DLD1 (cell line): ENCODE measurements at regions not wholly inside any gene's neighbourhood (a gene's known extent, or its start where the extent isn't known, plus 50 kb on each side); places are given as distances from the start of the nearest gene placed in this dataset.
"Not testable (repeated sequence)": the region's sequence is repeated elsewhere in the genome, so short reads cannot be mapped to it uniquely, and the experiment has no call there.

ENCODE experiments used
- in situ Hi-C: cut with HindIII; loops from 2 replicates; pipeline ENCODE4 v1.10.0; 2017; ENCODE audit warnings: low sequenced_read_pairs

- in situ Hi-C loops, result no loop called here
Observed at GRCh38 chr2:51880153-51880552, 848.2 kb upstream of the NRXN1 start.

GRCh38 chr2:51866361-51866760 lies 834.4 kb upstream of the NRXN1 start:
- in situ Hi-C loops, result no loop called here

GRCh38 chr2:51859260-51859659 lies 827.3 kb upstream of the NRXN1 start:
- in situ Hi-C loops, result no loop called here

GRCh38 chr2:51855683-51856082 lies 823.8 kb upstream of the NRXN1 start:
- in situ Hi-C loops, result no loop called here

GRCh38 chr2:51846796-51847195 lies 814.9 kb upstream of the NRXN1 start:
- in situ Hi-C loops, result no loop called here

DNA sequence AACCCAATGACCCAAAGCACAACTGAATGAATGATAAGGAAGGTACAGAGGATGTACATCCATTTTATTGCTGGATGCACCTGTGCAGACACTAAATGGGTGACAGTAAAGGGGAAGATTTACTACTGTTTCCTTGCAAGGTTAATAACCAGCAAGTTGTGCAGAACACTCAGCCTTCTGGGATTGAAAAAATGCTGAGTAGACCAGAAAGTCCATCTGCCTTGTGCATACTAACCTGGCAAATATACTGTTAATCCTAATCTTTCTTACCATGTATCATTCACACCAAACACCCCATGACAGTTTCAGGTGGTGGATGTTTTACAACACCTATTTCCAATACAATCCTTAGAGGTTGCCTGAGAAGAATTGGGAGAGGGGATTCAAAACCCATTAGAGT lies 814.1 kb upstream of the NRXN1 start:
- in situ Hi-C loops, result no loop called here

DNA sequence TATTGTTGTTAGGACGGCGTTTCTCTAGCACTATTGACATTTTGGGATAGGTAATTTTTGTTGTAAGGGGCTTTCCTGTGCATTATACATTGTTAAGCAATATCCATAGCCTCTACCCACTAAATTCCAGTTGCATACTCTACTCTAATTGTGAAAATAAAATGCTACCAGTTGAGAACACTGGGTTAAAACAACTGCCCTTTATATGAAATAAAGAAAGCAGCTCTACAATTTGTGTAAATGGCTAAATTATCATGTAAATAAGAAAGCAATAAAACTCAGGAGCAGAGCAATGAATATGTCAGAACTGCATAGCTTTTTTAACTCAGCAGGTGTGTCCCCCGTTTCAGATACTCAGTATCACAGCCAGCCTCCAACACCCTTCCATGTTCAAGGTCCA lies 812.7 kb upstream of the NRXN1 start:
- in situ Hi-C loops, result no loop called here

DNA sequence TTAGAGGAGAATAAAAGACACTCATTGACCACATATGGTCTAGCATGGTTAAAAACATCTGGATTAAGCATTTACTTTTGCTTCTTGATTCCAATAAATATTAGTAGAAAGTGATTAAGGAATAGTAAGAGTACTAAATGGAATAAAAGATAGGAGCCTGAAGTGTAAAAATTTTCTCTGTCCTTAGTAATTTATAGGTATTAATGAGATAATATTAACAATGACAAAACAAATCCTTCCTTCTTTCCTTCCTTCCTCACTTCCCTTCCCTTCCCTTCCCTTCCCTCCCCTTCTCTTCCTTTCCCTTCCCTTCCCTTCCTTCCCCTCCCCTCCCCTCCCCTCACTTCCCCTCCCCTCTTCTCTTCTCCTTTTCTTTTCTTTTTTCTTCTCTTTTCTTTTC lies 797.5 kb upstream of the NRXN1 start:
- in situ Hi-C loops, result no loop called here

DNA sequence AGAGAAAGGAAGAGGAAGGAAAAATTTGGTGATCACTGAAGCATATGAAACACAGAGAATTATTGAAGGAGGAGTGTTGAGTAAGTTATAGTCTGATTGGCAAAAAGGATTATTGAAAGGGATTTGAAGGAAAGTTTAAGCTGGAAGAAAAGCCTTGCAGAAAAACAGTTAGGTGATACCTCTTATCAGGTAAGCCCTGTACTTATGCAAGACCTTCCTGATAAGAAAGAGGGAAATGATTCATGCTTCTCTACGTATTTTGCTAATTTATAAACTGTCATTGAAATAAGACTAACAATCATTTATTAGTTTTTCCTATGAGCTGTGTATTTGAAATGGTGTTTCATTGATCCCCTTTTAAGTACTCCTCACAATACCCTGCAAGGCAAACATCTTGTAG lies 793.9 kb upstream of the NRXN1 start:
- in situ Hi-C loops, result no loop called here

GRCh38 chr2:51813247-51813646 lies 781.3 kb upstream of the NRXN1 start:
- in situ Hi-C loops, result no loop called here

DNA sequence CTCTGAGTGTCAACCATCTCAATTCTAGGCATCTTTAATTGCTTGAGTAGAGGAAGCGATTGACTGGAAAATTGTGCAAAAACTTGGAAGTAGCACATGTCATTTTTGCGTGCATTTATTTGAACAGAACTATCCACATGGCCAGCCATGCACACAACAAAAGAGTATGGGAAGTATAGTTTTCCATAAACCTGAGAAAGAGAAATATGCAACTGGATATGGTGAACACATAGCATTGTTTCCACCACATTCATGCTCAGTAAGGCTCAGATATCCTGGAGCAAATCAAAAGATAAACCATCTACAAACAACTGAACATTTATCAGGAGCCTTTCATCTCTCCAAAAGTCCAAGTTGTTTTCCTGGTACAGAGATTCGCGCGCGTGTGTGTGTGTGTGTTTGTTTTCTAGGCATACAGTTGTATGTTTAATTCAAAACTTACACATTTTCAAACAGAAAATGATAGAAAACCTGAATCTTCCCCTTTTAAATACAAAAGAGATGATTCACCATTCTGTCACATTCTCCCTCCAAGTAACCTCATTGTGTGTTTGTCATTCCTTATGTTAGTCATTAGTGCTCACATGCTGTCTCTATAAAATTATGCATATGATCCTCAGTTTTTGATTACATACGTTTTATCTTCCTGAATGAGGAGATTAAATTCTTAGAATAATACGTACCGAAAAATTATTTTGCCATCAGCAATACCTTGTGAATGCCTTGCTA lies 780.4 kb upstream of the NRXN1 start:
- in situ Hi-C loops, result no loop called here

DNA sequence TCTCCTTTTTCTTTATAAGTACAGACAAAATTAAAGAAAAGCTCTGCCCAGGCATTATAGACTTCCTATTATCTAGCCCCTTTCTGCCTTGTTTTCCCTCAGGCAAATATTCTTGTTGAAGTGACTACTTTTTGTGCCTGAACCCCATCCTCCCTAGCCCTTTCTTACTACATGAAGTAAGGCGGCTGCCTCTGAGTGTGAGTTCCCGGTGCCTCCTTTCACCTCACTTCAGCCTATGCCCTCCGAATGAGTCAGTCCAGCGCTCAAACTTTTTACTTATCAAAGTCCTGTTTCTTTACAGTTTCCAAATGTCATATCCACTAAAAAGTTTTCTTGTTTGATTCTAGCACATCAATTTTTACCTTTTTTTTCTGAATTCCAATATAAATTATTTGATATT lies 778.3 kb upstream of the NRXN1 start:
- in situ Hi-C loops, result no loop called here

- in situ Hi-C loops, result no loop called here
Observed at GRCh38 chr2:51807229-51807628, 775.3 kb upstream of the NRXN1 start.

- in situ Hi-C loops, result no loop called here
Observed at GRCh38 chr2:51795248-51795888, 763.4 kb upstream of the NRXN1 start.

DNA sequence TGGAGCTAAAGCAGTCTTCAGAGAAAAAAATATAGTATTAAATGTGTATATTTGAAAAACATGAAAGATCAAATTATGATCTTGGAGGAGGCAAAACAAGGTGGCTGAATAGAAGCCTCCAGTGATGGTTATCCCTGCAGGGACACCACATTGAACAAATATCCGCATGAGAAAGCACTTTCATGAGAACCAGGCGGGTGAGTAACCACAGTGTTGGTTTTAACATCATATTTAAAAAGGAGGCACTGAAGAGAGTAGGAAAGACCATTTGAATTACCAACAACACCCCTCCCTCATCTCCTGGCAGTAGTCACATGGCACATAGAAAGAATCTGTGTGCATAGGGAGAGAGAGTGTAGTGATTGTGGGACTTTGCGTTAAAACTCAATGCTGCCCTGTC lies 759.6 kb upstream of the NRXN1 start:
- in situ Hi-C loops, result no loop called here

GRCh38 chr2:51790854-51791253 lies 758.9 kb upstream of the NRXN1 start:
- in situ Hi-C loops, result no loop called here

GRCh38 chr2:51789918-51790317 lies 758.0 kb upstream of the NRXN1 start:
- in situ Hi-C loops, result no loop called here

GRCh38 chr2:51782921-51783765 lies 751.2 kb upstream of the NRXN1 start:
- in situ Hi-C loops, result no loop called here

DNA sequence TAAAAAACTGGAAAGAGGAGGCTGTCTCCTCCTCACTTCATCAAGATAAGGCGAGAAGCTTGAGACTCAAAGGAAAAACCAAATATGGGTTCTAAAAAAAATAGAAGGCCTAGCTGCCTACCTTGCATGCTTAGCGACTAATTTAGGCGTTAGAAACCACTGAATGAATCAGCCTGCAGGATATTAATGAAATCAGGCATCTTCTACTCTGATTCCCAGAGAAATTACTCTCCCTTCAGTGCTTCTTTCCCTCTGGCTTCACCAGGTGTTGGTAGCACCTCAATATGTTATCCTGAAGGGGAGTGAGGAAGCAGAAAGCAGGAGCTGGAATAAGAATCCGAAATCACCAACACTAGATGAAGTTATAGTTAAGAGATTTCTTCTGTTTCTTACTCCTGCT lies 749.8 kb upstream of the NRXN1 start:
- in situ Hi-C loops, result no loop called here

DNA sequence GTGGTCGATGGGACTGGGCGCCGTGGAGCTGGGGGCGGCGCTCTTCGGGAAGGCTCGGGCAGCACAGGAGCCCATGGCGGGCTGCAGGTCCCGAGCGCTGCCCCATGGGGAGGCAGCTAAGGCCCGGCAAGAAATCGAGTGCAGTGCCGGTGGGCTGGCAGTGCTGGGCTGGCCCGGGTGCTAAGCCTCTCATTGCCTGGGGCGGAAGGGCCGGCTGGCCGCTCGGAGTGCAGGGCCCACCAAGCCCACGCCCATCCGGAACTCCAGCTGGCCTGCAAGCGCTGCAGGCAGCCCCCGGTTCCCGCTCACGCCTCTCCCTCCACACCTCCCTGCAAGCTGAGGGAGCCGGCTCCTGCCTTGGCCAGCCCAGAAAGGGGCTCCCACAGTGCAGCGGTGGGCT lies 748.4 kb upstream of the NRXN1 start:
- in situ Hi-C loops, result no loop called here

DNA sequence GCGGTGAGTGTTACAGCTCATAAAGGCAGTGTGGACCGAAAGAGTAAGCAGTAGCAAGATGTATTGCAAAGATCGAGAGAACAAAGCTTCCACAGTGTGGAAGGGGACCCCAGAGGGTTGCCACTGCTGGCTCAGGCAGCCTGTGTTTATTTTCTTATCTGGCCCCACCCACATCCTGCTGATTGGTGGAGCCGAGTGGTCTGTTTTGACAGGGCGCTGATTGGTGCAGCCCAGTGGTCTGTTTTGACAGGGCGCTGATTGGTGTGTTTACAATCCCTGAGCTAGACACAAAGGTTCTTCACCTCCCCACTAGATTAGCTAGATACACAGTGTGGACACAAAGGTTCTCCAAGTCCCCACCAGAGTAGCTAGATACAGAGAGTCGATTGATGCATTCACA lies 747.8 kb upstream of the NRXN1 start:
- in situ Hi-C loops, result not testable (repeated sequence)

GRCh38 chr2:51778806-51779205 lies 746.9 kb upstream of the NRXN1 start:
- in situ Hi-C loops, result no loop called here
